CD14-positive monocyte (primary cell): ENCODE measurements at regions not wholly inside any gene's neighbourhood (a gene's known extent, or its start where the extent isn't known, plus 50 kb on each side); places are given as distances from the start of the nearest gene placed in this dataset.

ENCODE experiments used
- DNase-seq, 3 donors: peaks; one replicate each; pipeline ENCODE4 v3.0.0-alpha.2; 2011 to 2022
- H2AFZ ChIP-seq: 2 replicates; pipeline ENCODE4 v1.6.0; 2012; ENCODE audit warnings: mild to moderate bottlenecking, low read depth, low read length, inconsistent platforms; ENCODE audit not compliant: insufficient read depth, poor library complexity, severe bottlenecking
- H3K27ac ChIP-seq, 2 donors: 1 replicate in 1 of 2; 2 replicates in 1 of 2; pipeline ENCODE4 v1.5.1; 2012 to 2013; ENCODE audit warnings: low read length in 2 of 2, control low read depth in 1 of 2, inconsistent platforms in 1 of 2, low read depth in 1 of 2, mild to moderate bottlenecking in 1 of 2
- H3K27me3 ChIP-seq, 2 donors: one replicate each; pipeline versions ENCODE4 v1.6.0 to v1.6.1; 2011 to 2013; ENCODE audit warnings: low read length in 2 of 2; ENCODE audit not compliant: control insufficient read depth in 2 of 2, insufficient read depth in 2 of 2
- H3K36me3 ChIP-seq, 2 donors: replicated peaks in 1 of 2; 1 replicate in 1 of 2; 2 replicates in 1 of 2; pipeline versions ENCODE4 v1.5.1 to v1.6.1; 2012 to 2013; ENCODE audit warnings: low read length in 2 of 2, control low read depth in 1 of 2, inconsistent platforms in 1 of 2, mild to moderate bottlenecking in 1 of 2; ENCODE audit not compliant: insufficient read depth in 2 of 2, control insufficient read depth in 1 of 2
- H3K4me1 ChIP-seq, 2 donors: 1 replicate in 1 of 2; 2 replicates in 1 of 2; pipeline versions ENCODE4 v1.5.1 to v1.6.1; 2012 to 2013; ENCODE audit warnings: low read length in 2 of 2, control low read depth in 1 of 2, inconsistent platforms in 1 of 2, mild to moderate bottlenecking in 1 of 2, moderate library complexity in 1 of 2; ENCODE audit not compliant: insufficient read depth in 2 of 2, control insufficient read depth in 1 of 2
- H3K4me2 ChIP-seq: replicated peaks from 2 replicates; pipeline ENCODE3; 2012; ENCODE audit warnings: low read length, moderate library complexity, mild to moderate bottlenecking; ENCODE audit not compliant: poor library complexity, severe bottlenecking; ENCODE audit errors: extremely low read depth
- H3K4me3 ChIP-seq, 3 experiments: fragments of 200-600 bp in 1 of 3; sonication (generic) in 1 of 3; replicated peaks in 1 of 3; 1 replicate in 2 of 3; 2 replicates in 1 of 3; pipeline ENCODE4 v1.5.1; 2011 to 2013; ENCODE audit warnings: low read length in 3 of 3, mild to moderate bottlenecking in 3 of 3, control low read depth in 2 of 3, low read depth in 2 of 3, inconsistent platforms in 1 of 3, moderate library complexity in 1 of 3
- H3K79me2 ChIP-seq: 2 replicates; pipeline ENCODE4 v1.6.0; 2012; ENCODE audit warnings: mild to moderate bottlenecking, control low read depth, inconsistent platforms, low read length, moderate library complexity; ENCODE audit not compliant: insufficient read depth
- H3K9ac ChIP-seq: 2 replicates; pipeline ENCODE4 v1.6.0; 2017; ENCODE audit warnings: low read length, mild to moderate bottlenecking; ENCODE audit not compliant: insufficient read depth, poor library complexity, severe bottlenecking
- H3K9me3 ChIP-seq, 2 donors: replicated peaks in 1 of 2; 1 replicate in 1 of 2; 2 replicates in 1 of 2; pipeline versions ENCODE4 v1.5.1 to v1.6.1; 2012 to 2013; ENCODE audit warnings: low read length in 2 of 2, control low read depth in 1 of 2; ENCODE audit not compliant: control insufficient read depth in 1 of 2, insufficient read depth in 1 of 2
- H4K20me1 ChIP-seq: 2 replicates; pipeline ENCODE4 v1.6.0; 2012; ENCODE audit warnings: mild to moderate bottlenecking, low read length, control low read depth, moderate library complexity; ENCODE audit not compliant: insufficient read depth
- H3K27ac Mint-ChIP-seq, 7 donors: one replicate each; pipeline ENCODE4 v1.8.0; 2020; ENCODE audit warnings: mild to moderate bottlenecking in 7 of 7, mixed read lengths in 7 of 7, moderate library complexity in 6 of 7, inconsistent platforms in 2 of 7
- H3K27me3 Mint-ChIP-seq, 3 donors: one replicate each; pipeline ENCODE4 v1.8.0; 2021 to 2022; ENCODE audit warnings: low read depth in 3 of 3, mild to moderate bottlenecking in 3 of 3, mixed read lengths in 3 of 3, moderate library complexity in 3 of 3, inconsistent platforms in 1 of 3
- H3K36me3 Mint-ChIP-seq, 2 donors: one replicate each; pipeline ENCODE4 v1.8.0; 2020; ENCODE audit warnings: mixed read lengths in 2 of 2, inconsistent platforms in 1 of 2, mild to moderate bottlenecking in 1 of 2
- H3K4me1 Mint-ChIP-seq: one replicate; pipeline ENCODE4 v1.8.0; 2020; ENCODE audit warnings: mild to moderate bottlenecking, mixed read lengths
- H3K4me3 Mint-ChIP-seq, 2 donors: one replicate each; pipeline ENCODE4 v1.8.0; 2020; ENCODE audit warnings: mild to moderate bottlenecking in 2 of 2, mixed read lengths in 2 of 2, moderate library complexity in 1 of 2
- H3K9me3 Mint-ChIP-seq, 7 donors: one replicate each; pipeline ENCODE4 v1.8.0; 2020 to 2022; ENCODE audit warnings: mixed read lengths in 7 of 7, mild to moderate bottlenecking in 6 of 7, moderate library complexity in 6 of 7, inconsistent platforms in 2 of 7
- WGBS: methylation state at CpG from one replicate; pipeline ENCODE4 v1.1.5; 2013; ENCODE audit warnings: missing lambda C conversion rate; ENCODE audit not compliant: insufficient coverage; 5-methylcytosine and 5-hydroxymethylcytosine counted together
- intact Hi-C, 2 donors: fragments of 100-400 bp; cut with micrococcal nuclease; formaldehyde crosslinking; loops; one replicate each; pipeline versions ENCODE4 v1.15.0 to v1.15.1; 2023
- TF ChIP-seq, protein P1 (sequence below): fragments of 200-600 bp; IDR thresholded peaks from one replicate; pipeline ENCODE4 v1.8.0; 2022; ENCODE audit warnings: antibody characterized with exemption, mild to moderate bottlenecking

DNA sequence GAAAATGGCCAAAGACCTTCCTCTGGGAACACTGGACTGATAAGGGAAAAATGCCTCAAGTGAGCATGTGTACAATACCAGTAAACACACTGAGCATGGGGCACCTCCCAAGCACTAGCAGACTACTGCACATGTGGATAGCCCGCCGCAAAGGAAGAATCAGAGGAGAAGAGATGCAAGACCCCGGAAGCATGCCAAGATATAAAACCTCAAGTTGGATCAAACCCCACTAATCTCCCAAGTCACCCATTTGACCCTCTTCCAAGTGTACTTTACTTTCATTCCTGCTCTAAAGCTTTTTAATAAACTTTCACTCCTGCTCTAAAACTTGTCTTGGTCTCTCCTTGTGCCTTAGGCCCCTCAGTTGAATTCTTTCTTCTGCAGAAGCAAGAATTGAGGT is 121.1 kb upstream of the PLAAT1 start:
- no peaks in the 10 kb centered on the region for H3K4me1 Mint-ChIP-seq
- no peak overlapping the region for H3K4me3 ChIP-seq
- H3K9me3 Mint-ChIP-seq, result peaks cover 0 to 9% (median 0%) of the 10 kb centered on the region in 7 donors
- H3K27ac Mint-ChIP-seq, result no peak overlapping the region
- H3K4me2 ChIP-seq, result no peak overlapping the region
- no peak for DNase-seq
- intact Hi-C loops, result no loop called here
- H3K9ac ChIP-seq, result no peak overlapping the region
- no peaks in the 10 kb centered on the region for H3K9me3 ChIP-seq
- H3K27me3 ChIP-seq, result no peaks in the 10 kb centered on the region
- H3K4me1 ChIP-seq, result no peaks in the 10 kb centered on the region
- no peak overlapping the region for H2AFZ ChIP-seq
- H3K27ac ChIP-seq, result no peak overlapping the region
- no peaks in the 10 kb centered on the region for H3K79me2 ChIP-seq
- no peak overlapping the region for H3K4me3 Mint-ChIP-seq
- no peaks in the 10 kb centered on the region for H3K36me3 ChIP-seq
- no peaks in the 10 kb centered on the region for H4K20me1 ChIP-seq
- TF ChIP-seq, protein P1, sequence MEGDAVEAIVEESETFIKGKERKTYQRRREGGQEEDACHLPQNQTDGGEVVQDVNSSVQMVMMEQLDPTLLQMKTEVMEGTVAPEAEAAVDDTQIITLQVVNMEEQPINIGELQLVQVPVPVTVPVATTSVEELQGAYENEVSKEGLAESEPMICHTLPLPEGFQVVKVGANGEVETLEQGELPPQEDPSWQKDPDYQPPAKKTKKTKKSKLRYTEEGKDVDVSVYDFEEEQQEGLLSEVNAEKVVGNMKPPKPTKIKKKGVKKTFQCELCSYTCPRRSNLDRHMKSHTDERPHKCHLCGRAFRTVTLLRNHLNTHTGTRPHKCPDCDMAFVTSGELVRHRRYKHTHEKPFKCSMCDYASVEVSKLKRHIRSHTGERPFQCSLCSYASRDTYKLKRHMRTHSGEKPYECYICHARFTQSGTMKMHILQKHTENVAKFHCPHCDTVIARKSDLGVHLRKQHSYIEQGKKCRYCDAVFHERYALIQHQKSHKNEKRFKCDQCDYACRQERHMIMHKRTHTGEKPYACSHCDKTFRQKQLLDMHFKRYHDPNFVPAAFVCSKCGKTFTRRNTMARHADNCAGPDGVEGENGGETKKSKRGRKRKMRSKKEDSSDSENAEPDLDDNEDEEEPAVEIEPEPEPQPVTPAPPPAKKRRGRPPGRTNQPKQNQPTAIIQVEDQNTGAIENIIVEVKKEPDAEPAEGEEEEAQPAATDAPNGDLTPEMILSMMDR, result no peak
- WGBS, result 83% methylated on average over 1 of the region's 3 CpGs
- no peaks in the 10 kb centered on the region for H3K36me3 Mint-ChIP-seq
- peaks cover 0 to 2% (median 0%) of the 10 kb centered on the region in 3 donors for H3K27me3 Mint-ChIP-seq

GRCh38 chr3:193124861-193125260 is 116.2 kb upstream of the PLAAT1 start:
- H3K27ac ChIP-seq, result no peak overlapping the region
- H3K9ac ChIP-seq, result no peak overlapping the region
- H2AFZ ChIP-seq, result no peak overlapping the region
- intact Hi-C loops, result no loop called here
- no peak for DNase-seq
- H3K4me2 ChIP-seq, result no peak overlapping the region
- Mint-ChIP-seq H3K27me3 (peaks cover 0 to 2% (median 1%) of the 10 kb centered on the region in 3 donors), H3K36me3 (no peaks in the 10 kb centered on the region), H3K4me3 (no peak overlapping the region), H3K9me3 (peaks cover 0 to 6% (median 1%) of the 10 kb centered on the region in 7 donors), H3K4me1 (no peaks in the 10 kb centered on the region), H3K27ac (no peak overlapping the region)
- H3K27me3 ChIP-seq, result no peaks in the 10 kb centered on the region
- H3K4me3 ChIP-seq, result no peak overlapping the region
- no peaks in the 10 kb centered on the region for H4K20me1 ChIP-seq
- H3K4me1 ChIP-seq, result no peaks in the 10 kb centered on the region
- H3K79me2 ChIP-seq, result no peaks in the 10 kb centered on the region
- H3K36me3 ChIP-seq, result no peaks in the 10 kb centered on the region
- H3K9me3 ChIP-seq, result no peaks in the 10 kb centered on the region
- WGBS, result 78% methylated on average over 6 of the region's 9 CpGs
- TF ChIP-seq, protein P1, result no peak
